ENCODE measurements at regions not wholly inside any gene's neighbourhood (a gene's known extent, or its start where the extent isn't known, plus 50 kb on each side); places are given as distances from the start of the nearest gene placed in this dataset.

- TF ChIP-seq POLR2A (IDR thresholded peaks at IDR 0.05) (no peak), POLR2AphosphoS5 (IDR thresholded peaks at IDR 0.05) (no peak), CTCF (IDR thresholded peaks at IDR 0.05 in 8 of 11, conservative IDR thresholded peaks at IDR 0.05 in 3 of 11) (no peak)
- Histone ChIP-seq H3K9me3 (no peaks in the 10 kb centered on the region), H3K4me1 (no peaks in the 10 kb centered on the region), H3K36me3 (no peaks in the 10 kb centered on the region), H3K27ac (no peak overlapping the region), H3K27me3 (replicated peaks in 1 of 7) (no peaks in the 10 kb centered on the region), H3K4me3 (no peak overlapping the region)
- DNase-seq: no peak
- WGBS, 5 donors: 85 to 88% (median 86%) methylated on average over 1 of the region's 1 CpG
- intact Hi-C loops (cut with DNase I; ENCODE audit: low total_unique reads): no loop called here
These were observed 953.2 kb downstream of the BRINP3 start for GRCh38 chr1:189524501-189524900.

- Histone ChIP-seq H3K4me3 (no peak overlapping the region), H3K4me1 (no peaks in the 10 kb centered on the region), H3K27me3 (replicated peaks in 1 of 7) (no peaks in the 10 kb centered on the region), H3K36me3 (no peaks in the 10 kb centered on the region), H3K27ac (no peak overlapping the region), H3K9me3 (no peaks in the 10 kb centered on the region)
- TF ChIP-seq CTCF (IDR thresholded peaks at IDR 0.05 in 8 of 11, conservative IDR thresholded peaks at IDR 0.05 in 3 of 11): no peak
- TF ChIP-seq POLR2AphosphoS5 (IDR thresholded peaks at IDR 0.05): no peak
- no peak for TF ChIP-seq POLR2A (IDR thresholded peaks at IDR 0.05)
- intact Hi-C loops (cut with DNase I; ENCODE audit: low total_unique reads): no loop called here
- DNase-seq: no peak
- WGBS, 5 donors: 53 to 65% (median 55%) methylated on average over 5 of the region's 5 CpGs
These were observed 947.5 kb downstream of the BRINP3 start for GRCh38 chr1:189530162-189530561.

- Histone ChIP-seq H3K27ac (no peak overlapping the region), H3K9me3 (peaks cover 0 to 15% (median 0%) of the 10 kb centered on the region in 8 donors), H3K4me1 (no peaks in the 10 kb centered on the region), H3K36me3 (no peaks in the 10 kb centered on the region), H3K4me3 (no peak overlapping the region), H3K27me3 (replicated peaks in 1 of 7) (no peaks in the 10 kb centered on the region)
- TF ChIP-seq POLR2AphosphoS5 (IDR thresholded peaks at IDR 0.05) (no peak), POLR2A (IDR thresholded peaks at IDR 0.05) (no peak), CTCF (IDR thresholded peaks at IDR 0.05 in 8 of 11, conservative IDR thresholded peaks at IDR 0.05 in 3 of 11) (no peak)
- 54 to 81% (median 63%) methylated on average over 2 of the region's 2 CpGs for WGBS, 5 donors
- intact Hi-C loops (cut with DNase I; ENCODE audit: low total_unique reads): no loop called here
- no peak for DNase-seq
These were observed 939.4 kb downstream of the BRINP3 start for GRCh38 chr1:189538271-189538670.

GRCh38 chr1:189550498-189550897 lies 927.2 kb downstream of the BRINP3 start:
- Histone ChIP-seq H3K36me3 (no peaks in the 10 kb centered on the region), H3K27ac (no peak overlapping the region), H3K4me3 (no peak overlapping the region), H3K27me3 (replicated peaks in 1 of 7) (no peaks in the 10 kb centered on the region), H3K4me1 (no peaks in the 10 kb centered on the region), H3K9me3 (peaks cover 0 to 5% (median 0%) of the 10 kb centered on the region in 8 donors)
- intact Hi-C loops (cut with DNase I; ENCODE audit: low total_unique reads): no loop called here
- TF ChIP-seq POLR2AphosphoS5 (IDR thresholded peaks at IDR 0.05) (no peak), POLR2A (IDR thresholded peaks at IDR 0.05) (no peak), CTCF (IDR thresholded peaks at IDR 0.05 in 8 of 11, conservative IDR thresholded peaks at IDR 0.05 in 3 of 11) (no peak)
- no peak for DNase-seq
